BJ (cell line): ENCODE measurements at regions not wholly inside any gene's neighbourhood (a gene's known extent, or its start where the extent isn't known, plus 50 kb on each side); places are given as distances from the start of the nearest gene placed in this dataset.

Experiments
- CTCF ChIA-PET: fragments of 350-600 bp; formaldehyde crosslinking; extraction: SDS; loops from one replicate; lab custom pipeline; 2021; ENCODE audit warnings: antibody characterized with exemption, inconsistent platforms; lab: Yijun Ruan, JAX
- POLR2A ChIA-PET: fragments of 300-600 bp; sonication (Branson Sonifier 250); formaldehyde crosslinking; extraction: SDS; loops from one replicate; lab custom pipeline; 2021; ENCODE audit warnings: antibody characterized with exemption; lab: Charles Lee
- DNase-seq: peaks from one replicate; pipeline ENCODE4 v3.0.0-alpha.2; 2011; ENCODE audit warnings: low read depth
- H3K27me3 ChIP-seq: 2 replicates; pipeline ENCODE4 v1.6.0; 2011; ENCODE audit warnings: low read length; ENCODE audit not compliant: control insufficient read depth, insufficient read depth
- H3K36me3 ChIP-seq: 2 replicates; pipeline ENCODE4 v1.5.1; 2011; ENCODE audit warnings: low read length; ENCODE audit not compliant: control insufficient read depth, insufficient read depth
- H3K4me3 ChIP-seq: 2 replicates; pipeline ENCODE4 v1.5.1; 2011; ENCODE audit warnings: low read depth, mild to moderate bottlenecking, control low read depth, low read length
- CTCF ChIP-seq: IDR thresholded peaks from 2 replicates; pipeline ENCODE4 v1.5.1; 2011; ENCODE audit warnings: low read depth, mild to moderate bottlenecking, control low read depth, inconsistent platforms, low read length, moderate library complexity; ENCODE audit not compliant: insufficient read depth

- H3K4me3 ChIP-seq: no peak overlapping the region
- H3K27me3 ChIP-seq: no peaks in the 10 kb centered on the region
- POLR2A ChIA-PET: no interaction called here
- CTCF ChIA-PET: interaction anchor here (0.6 kb wide), 1 partner anchor 126 kb away, joined by 3 read pairs; no protein-coding TSS in a partner anchor
- H3K36me3 ChIP-seq: no peaks in the 10 kb centered on the region
- DNase-seq: no peak
- no peak for TF ChIP-seq CTCF
These were observed 303.5 kb upstream of the KAZN start for GRCh38 chr1:14294860-14295536.

GRCh38 chr1:14296795-14297194 lies 301.7 kb upstream of the KAZN start:
- DNase-seq: no peak
- H3K27me3 ChIP-seq: no peaks in the 10 kb centered on the region
- no peaks in the 10 kb centered on the region for H3K36me3 ChIP-seq
- no peak overlapping the region for H3K4me3 ChIP-seq
- POLR2A ChIA-PET: no interaction called here
- CTCF ChIA-PET: no interaction called here
- no peak for TF ChIP-seq CTCF

- TF ChIP-seq CTCF: no peak
- POLR2A ChIA-PET: no interaction called here
- no peaks in the 10 kb centered on the region for H3K36me3 ChIP-seq
- CTCF ChIA-PET: no interaction called here
- no peak overlapping the region for H3K4me3 ChIP-seq
- no peak for DNase-seq
- H3K27me3 ChIP-seq: no peaks in the 10 kb centered on the region
These were observed 301.1 kb upstream of the KAZN start for GRCh38 chr1:14297356-14297755.

- ChIA-PET CTCF (no interaction called here), POLR2A (no interaction called here)
- H3K36me3 ChIP-seq: no peaks in the 10 kb centered on the region
- no peak for TF ChIP-seq CTCF
- no peak for DNase-seq
- no peak overlapping the region for H3K4me3 ChIP-seq
- no peaks in the 10 kb centered on the region for H3K27me3 ChIP-seq
These were observed 299.7 kb upstream of the KAZN start for GRCh38 chr1:14298806-14299205.

- CTCF ChIA-PET: no interaction called here
These were observed 297.3 kb upstream of the KAZN start for GRCh38 chr1:14300991-14301703.

More at GRCh38 chr1:14300991-14301703, 297.3 kb upstream of the KAZN start:
- DNase-seq: no peak
- Histone ChIP-seq H3K4me3 (no peak overlapping the region), H3K27me3 (no peaks in the 10 kb centered on the region), H3K36me3 (no peaks in the 10 kb centered on the region)
- POLR2A ChIA-PET: no interaction called here
- TF ChIP-seq CTCF: no peak
